ENCODE measurements at regions not wholly inside any gene's neighbourhood (a gene's known extent, or its start where the extent isn't known, plus 50 kb on each side); places are given as distances from the start of the nearest gene placed in this dataset.

GRCh38 chr9:38228331-38229103 is 159.5 kb upstream of the SHB start:
- no peak for DNase-seq (ENCODE audit: low spot score)

- no peak for DNase-seq (ENCODE audit: low spot score)
Measured at GRCh38 chr9:38227656-38228055, 158.6 kb upstream of the SHB start.

- peak; percentile 63 for DNase-seq (ENCODE audit: low spot score)
Measured at GRCh38 chr9:38227061-38227540, 158.1 kb upstream of the SHB start.

GRCh38 chr9:38226491-38226951 is 157.5 kb upstream of the SHB start:
- peak; percentile 19 for DNase-seq (ENCODE audit: low spot score)

- no peak for DNase-seq (ENCODE audit: low spot score)
Measured at GRCh38 chr9:38224941-38225340, 155.9 kb upstream of the SHB start.

- DNase-seq (ENCODE audit: low spot score), result no peak
Measured at GRCh38 chr9:38216572-38216971, 147.5 kb upstream of the SHB start.

GRCh38 chr9:38215465-38215864 is 146.4 kb upstream of the SHB start:
- DNase-seq (ENCODE audit: low spot score), result no peak

GRCh38 chr9:38214432-38214831 is 145.4 kb upstream of the SHB start:
- DNase-seq (ENCODE audit: low spot score), result no peak

- DNase-seq (ENCODE audit: low spot score), result no peak
Measured at GRCh38 chr9:38213631-38214299, 144.7 kb upstream of the SHB start.

- DNase-seq (ENCODE audit: low spot score), result peak; percentile 1
Measured at GRCh38 chr9:38212016-38212415, 143.0 kb upstream of the SHB start.

- no peak for DNase-seq (ENCODE audit: low spot score)
Measured at GRCh38 chr9:38211002-38211401, 142.0 kb upstream of the SHB start.

GRCh38 chr9:38208206-38208901 is 139.3 kb upstream of the SHB start:
- DNase-seq (ENCODE audit: low spot score), result no peak

GRCh38 chr9:38207247-38207778 is 138.3 kb upstream of the SHB start:
- no peak for DNase-seq (ENCODE audit: low spot score)

GRCh38 chr9:38205279-38205678 is 136.3 kb upstream of the SHB start:
- no peak for DNase-seq (ENCODE audit: low spot score)

- no peak for DNase-seq (ENCODE audit: low spot score)
Measured at GRCh38 chr9:38202336-38202938, 133.4 kb upstream of the SHB start.

- no peak for DNase-seq (ENCODE audit: low spot score)
Measured at GRCh38 chr9:38201844-38202243, 132.8 kb upstream of the SHB start.

- DNase-seq (ENCODE audit: low spot score), result no peak
Measured at GRCh38 chr9:38200431-38200830, 131.4 kb upstream of the SHB start.

- DNase-seq (ENCODE audit: low spot score), result no peak
Measured at GRCh38 chr9:38198140-38198539, 129.1 kb upstream of the SHB start.

- DNase-seq (ENCODE audit: low spot score), result no peak
Measured at GRCh38 chr9:38196714-38197113, 127.7 kb upstream of the SHB start.

- no peak for DNase-seq (ENCODE audit: low spot score)
Measured at GRCh38 chr9:38195737-38196161, 126.7 kb upstream of the SHB start.

- no peak for DNase-seq (ENCODE audit: low spot score)
Measured at GRCh38 chr9:38194870-38195269, 125.8 kb upstream of the SHB start.

Measured in HT-29 (cell line).